Neural cell (in vitro differentiated cells): ENCODE measurements at regions not wholly inside any gene's neighbourhood (a gene's known extent, or its start where the extent isn't known, plus 50 kb on each side); places are given as distances from the start of the nearest gene placed in this dataset.

Source experiments
- H2AFZ ChIP-seq: fragments of 200-600, 300-800 bp; sonication (generic), shearing (Covaris generic); 2 replicates; pipeline ENCODE4 v1.6.0; 2014; ENCODE audit warnings: low read depth, mild to moderate bottlenecking, antibody characterized with exemption, low read length, moderate library complexity
- H3F3A ChIP-seq: fragments of 200-600 bp; shearing (Covaris generic); 2 replicates; pipeline ENCODE4 v1.6.1; 2016; ENCODE audit warnings: mild to moderate bottlenecking, moderate library complexity, mixed read lengths, antibody characterized with exemption, low read length; ENCODE audit not compliant: insufficient read depth, poor library complexity, severe bottlenecking
- H3K27ac ChIP-seq: fragments of 200-600, 300-800 bp; sonication (generic), shearing (Covaris generic); 2 replicates; pipeline ENCODE4 v1.5.1; 2014; ENCODE audit warnings: mild to moderate bottlenecking, low read length, moderate library complexity
- H3K27me3 ChIP-seq: fragments of 300-800, 200-600 bp; sonication (generic), shearing (Covaris generic); 2 replicates; pipeline ENCODE4 v1.6.0; 2014; ENCODE audit warnings: mild to moderate bottlenecking, low read depth, low read length, moderate library complexity; ENCODE audit not compliant: insufficient read depth
- H3K36me3 ChIP-seq: fragments of 300-800, 200-600 bp; sonication (generic), shearing (Covaris generic); 2 replicates; pipeline ENCODE4 v1.5.1; 2014; ENCODE audit warnings: mild to moderate bottlenecking, antibody characterized with exemption, low read length, moderate library complexity; ENCODE audit not compliant: insufficient read depth
- H3K4me2 ChIP-seq: fragments of 300-800, 200-600 bp; sonication (generic), shearing (Covaris generic); 2 replicates; pipeline ENCODE4 v1.6.0; 2014; ENCODE audit warnings: mild to moderate bottlenecking, low read length
- H3K4me3 ChIP-seq: fragments of 300-800, 200-600 bp; sonication (generic), shearing (Covaris generic); 2 replicates; pipeline ENCODE4 v1.5.1; 2014; ENCODE audit warnings: mild to moderate bottlenecking, low read length, moderate library complexity
- H3K79me2 ChIP-seq: fragments of 200-600 bp; shearing (Covaris generic); replicated peaks from 2 replicates; pipeline ENCODE4 v1.6.0; 2014; ENCODE audit warnings: mild to moderate bottlenecking, low read length, moderate library complexity; ENCODE audit not compliant: insufficient read depth
- H3K9ac ChIP-seq: fragments of 300-800, 200-600 bp; sonication (generic), shearing (Covaris generic); 2 replicates; pipeline ENCODE4 v1.6.1; 2016; ENCODE audit warnings: mild to moderate bottlenecking, low read length, mixed read lengths
- H3K9me2 ChIP-seq: fragments of 200-600 bp; shearing (Covaris generic); 2 replicates; pipeline ENCODE4 v1.6.1; 2016; ENCODE audit warnings: mild to moderate bottlenecking, low read length, mixed read lengths; ENCODE audit not compliant: insufficient read depth
- H3K9me3 ChIP-seq: fragments of 200-600, 300-800 bp; sonication (generic), shearing (Covaris generic); 2 replicates; pipeline ENCODE4 v1.6.1; 2016; ENCODE audit warnings: mild to moderate bottlenecking, mixed run types, low read length, moderate library complexity, mixed read lengths
- H4K20me1 ChIP-seq: fragments of 200-600 bp; shearing (Covaris generic); 2 replicates; pipeline ENCODE4 v1.6.1; 2016; ENCODE audit warnings: mild to moderate bottlenecking, mixed run types; ENCODE audit not compliant: insufficient read depth
- CTCF ChIP-seq: fragments of 450-650 bp; IDR thresholded peaks from 2 replicates; pipeline ENCODE4 v1.5.1; 2014; ENCODE audit warnings: antibody characterized with exemption, mild to moderate bottlenecking, moderate library complexity; ENCODE audit not compliant: poor library complexity, severe bottlenecking
- EP300 ChIP-seq: fragments of 450-650 bp; conservative IDR thresholded peaks from 2 replicates; pipeline ENCODE4 v1.6.1; 2014; ENCODE audit warnings: antibody characterized with exemption, mild to moderate bottlenecking, moderate library complexity; ENCODE audit not compliant: poor library complexity, severe bottlenecking
- EZH2 ChIP-seq: fragments of 200-600, 300-800 bp; shearing (Covaris generic), sonication (generic); IDR thresholded peaks from 2 replicates; pipeline ENCODE4 v1.6.1; 2014; ENCODE audit warnings: antibody characterized with exemption, low read length, borderline replicate concordance, mild to moderate bottlenecking; ENCODE audit not compliant: insufficient read depth, poor library complexity, severe bottlenecking
- MXI1 ChIP-seq: fragments of 450-650 bp; conservative IDR thresholded peaks from 2 replicates; pipeline ENCODE4 v1.6.1; 2014; ENCODE audit warnings: antibody characterized with exemption, mild to moderate bottlenecking; ENCODE audit not compliant: poor library complexity, severe bottlenecking
- POLR2AphosphoS5 ChIP-seq: IDR thresholded peaks from 2 replicates; pipeline ENCODE4 v1.6.1; 2012
- RAD21 ChIP-seq: fragments of 450-650 bp; conservative IDR thresholded peaks from 2 replicates; pipeline ENCODE4 v1.6.1; 2014; ENCODE audit warnings: antibody characterized with exemption, mild to moderate bottlenecking, moderate library complexity
- REST ChIP-seq: IDR thresholded peaks from 2 replicates; pipeline ENCODE4 v1.6.1; 2012; ENCODE audit warnings: borderline replicate concordance
- SMC3 ChIP-seq: fragments of 450-650 bp; conservative IDR thresholded peaks from 2 replicates; pipeline ENCODE4 v1.6.1; 2014; ENCODE audit warnings: antibody characterized with exemption, mild to moderate bottlenecking, moderate library complexity; ENCODE audit not compliant: poor library complexity
- TAF1 ChIP-seq: IDR thresholded peaks from 2 replicates; pipeline ENCODE4 v1.6.1; 2012; ENCODE audit warnings: low read depth

GRCh38 chr6:72522735-72523141 lies 99.1 kb upstream of the KCNQ5 start:
- H3K4me3 ChIP-seq, result no peak overlapping the region
- H2AFZ ChIP-seq, result no peak overlapping the region
- no peaks in the 10 kb centered on the region for H3K27me3 ChIP-seq
- no peaks in the 10 kb centered on the region for H3K9me3 ChIP-seq
- H3K9me2 ChIP-seq, result no peaks in the 10 kb centered on the region
- H3K9ac ChIP-seq, result no peak overlapping the region
- H3F3A ChIP-seq, result no peaks in the 10 kb centered on the region
- no peaks in the 10 kb centered on the region for H4K20me1 ChIP-seq
- H3K36me3 ChIP-seq, result no peaks in the 10 kb centered on the region
- no peak overlapping the region for H3K27ac ChIP-seq
- TF ChIP-seq TAF1 (no peak), CTCF (no peak)
- H3K79me2 ChIP-seq, result no peaks in the 10 kb centered on the region
- no peak overlapping the region for H3K4me2 ChIP-seq

- Histone ChIP-seq H3K9me2 (no peaks in the 10 kb centered on the region), H3F3A (no peaks in the 10 kb centered on the region), H3K4me3 (no peak overlapping the region), H3K4me2 (no peak overlapping the region), H2AFZ (no peak overlapping the region), H3K27me3 (no peaks in the 10 kb centered on the region), H4K20me1 (no peaks in the 10 kb centered on the region), H3K79me2 (no peaks in the 10 kb centered on the region), H3K9me3 (no peaks in the 10 kb centered on the region), H3K9ac (no peak overlapping the region), H3K27ac (no peak overlapping the region), H3K36me3 (no peaks in the 10 kb centered on the region)
- TF ChIP-seq REST, result no peak
- TF ChIP-seq SMC3, result no peak
- TF ChIP-seq EP300, result no peak
- TF ChIP-seq CTCF, result no peak
- no peak for TF ChIP-seq TAF1
- no peak for TF ChIP-seq POLR2AphosphoS5
- TF ChIP-seq MXI1, result no peak
- TF ChIP-seq EZH2, result no peak
- no peak for TF ChIP-seq RAD21
Observed at GRCh38 chr6:72524011-72524645, 97.7 kb upstream of the KCNQ5 start.
